ENCODE measurements at regions not wholly inside any gene's neighbourhood (a gene's known extent, or its start where the extent isn't known, plus 50 kb on each side); places are given as distances from the start of the nearest gene placed in this dataset.

GRCh38 chr19:31154021-31154420 is 195.2 kb downstream of the TSHZ3 start:
- no peak for DNase-seq

- DNase-seq = no peak
These were observed 196.3 kb downstream of the TSHZ3 start for GRCh38 chr19:31152906-31153305.

DNA sequence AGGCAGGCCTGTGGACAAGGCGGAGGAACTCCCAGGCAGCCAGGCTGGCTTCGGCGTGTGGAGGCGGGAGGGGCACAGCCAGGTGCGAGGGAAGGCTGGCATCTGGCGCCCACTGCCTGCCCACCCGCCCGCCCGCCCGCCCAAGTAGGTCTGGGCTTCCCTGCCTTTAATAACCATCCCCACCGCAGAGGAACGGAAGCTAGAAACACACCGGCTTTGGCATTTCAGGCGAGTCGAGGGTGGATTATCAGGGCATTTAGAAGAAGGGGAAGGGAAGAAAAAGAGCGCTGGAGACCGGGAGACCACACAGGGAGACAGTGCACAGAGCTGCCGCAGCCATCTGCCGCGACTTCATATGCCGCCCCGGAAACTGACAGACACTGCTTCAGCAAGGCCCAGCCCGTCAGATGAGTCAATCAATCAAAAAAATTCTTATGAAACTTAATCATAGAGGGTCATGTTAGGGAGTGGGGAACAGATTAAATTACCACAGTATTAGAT is 199.7 kb downstream of the TSHZ3 start:
- DNase-seq = no peak

DNA sequence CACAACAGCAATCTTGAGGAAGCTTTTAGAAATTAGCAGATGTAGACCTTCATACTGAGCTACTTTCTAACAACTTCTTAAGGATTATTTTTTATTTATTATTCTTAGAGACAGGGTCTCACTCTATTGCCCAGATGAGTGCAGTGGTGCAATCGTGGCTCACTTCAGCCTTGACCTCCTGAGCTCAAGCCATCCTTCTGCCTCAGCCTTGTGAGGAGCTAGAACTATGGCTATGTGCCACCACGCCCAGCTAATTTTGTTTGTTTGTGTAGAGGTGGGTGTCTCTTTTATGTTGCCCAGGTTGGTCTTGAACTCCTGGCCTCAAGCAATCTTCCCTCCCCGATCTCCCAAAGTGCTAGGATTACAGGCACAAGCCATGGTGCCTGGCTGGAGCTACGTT is 200.6 kb downstream of the TSHZ3 start:
- DNase-seq = no peak

- no peak for DNase-seq
These were observed 202.0 kb downstream of the TSHZ3 start for GRCh38 chr19:31147234-31147633.

DNA sequence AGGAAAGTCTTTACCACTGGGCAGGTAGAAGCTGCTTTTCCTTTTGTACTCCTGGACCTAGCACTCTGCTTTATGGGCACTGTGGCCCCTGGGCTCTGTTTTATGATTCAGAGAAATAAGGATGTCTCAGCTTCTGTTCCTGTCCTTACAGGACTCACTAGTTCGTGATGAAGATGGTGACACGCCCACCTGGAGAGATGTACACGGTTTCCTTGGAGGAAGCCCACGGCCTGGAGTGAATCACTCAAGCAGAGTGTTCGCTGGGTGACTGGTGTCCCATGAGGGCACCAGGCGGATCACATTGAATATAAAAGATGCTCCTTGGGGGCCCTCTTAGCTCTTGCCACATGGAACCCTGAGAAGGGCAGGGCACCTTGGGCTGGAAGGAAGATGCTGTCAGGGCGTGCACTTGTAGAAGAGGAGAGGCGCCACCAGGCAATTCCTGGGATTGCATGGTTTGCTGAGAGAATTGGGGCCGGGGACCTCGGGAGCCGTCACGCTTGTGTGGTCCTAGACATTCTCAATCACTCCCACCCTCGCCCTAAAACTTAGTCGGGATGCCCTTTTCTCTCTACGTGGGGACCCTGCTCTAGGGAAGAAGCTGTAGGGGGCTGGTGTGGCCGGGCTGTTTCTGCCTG is 202.6 kb downstream of the TSHZ3 start:
- DNase-seq = no peak

- no peak for DNase-seq
These were observed 203.2 kb downstream of the TSHZ3 start for GRCh38 chr19:31146015-31146414.

- no peak for DNase-seq
These were observed 204.2 kb downstream of the TSHZ3 start for GRCh38 chr19:31145007-31145406.

GRCh38 chr19:31144075-31144870 is 205.0 kb downstream of the TSHZ3 start:
- DNase-seq = no peak

DNA sequence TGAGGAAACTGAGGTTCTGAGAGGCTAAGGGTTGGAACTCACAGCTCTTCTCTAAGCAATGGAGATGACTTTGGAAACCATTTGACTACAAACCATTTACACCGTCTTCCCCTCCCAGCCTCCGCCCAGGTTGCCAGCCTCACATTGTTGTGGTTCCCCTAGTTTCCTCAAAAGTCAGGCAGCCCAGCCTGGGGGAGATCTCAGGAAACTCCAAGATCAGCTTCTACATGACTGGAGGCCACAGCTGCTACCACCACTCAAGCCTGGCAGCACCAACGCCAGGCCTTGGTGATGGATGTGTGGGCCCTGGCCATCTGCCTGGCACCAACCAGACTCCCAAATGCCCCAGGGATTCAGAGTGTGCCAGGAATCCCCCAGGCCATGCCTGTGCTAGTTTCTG is 207.9 kb downstream of the TSHZ3 start:
- DNase-seq = no peak

DNA sequence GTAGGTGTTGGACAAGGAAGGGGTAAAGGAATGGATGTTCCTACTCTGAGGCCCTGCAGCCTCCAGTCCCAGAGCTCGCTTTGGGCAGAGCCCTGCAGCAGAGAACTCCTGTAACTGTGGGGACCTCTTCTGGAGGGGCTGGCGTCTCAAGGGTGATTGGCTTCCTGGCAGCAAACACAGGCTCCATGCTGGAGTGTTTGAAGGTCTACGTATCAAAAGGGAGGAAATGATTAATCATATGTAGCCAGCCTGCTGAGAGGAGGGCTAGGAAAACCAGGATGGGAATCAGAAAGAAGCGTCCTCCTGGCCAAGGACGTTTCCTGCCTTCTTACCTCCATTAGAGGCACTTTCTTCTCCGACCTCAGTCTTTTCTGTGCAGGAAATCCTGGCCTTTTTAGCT is 208.5 kb downstream of the TSHZ3 start:
- no peak for DNase-seq

DNA sequence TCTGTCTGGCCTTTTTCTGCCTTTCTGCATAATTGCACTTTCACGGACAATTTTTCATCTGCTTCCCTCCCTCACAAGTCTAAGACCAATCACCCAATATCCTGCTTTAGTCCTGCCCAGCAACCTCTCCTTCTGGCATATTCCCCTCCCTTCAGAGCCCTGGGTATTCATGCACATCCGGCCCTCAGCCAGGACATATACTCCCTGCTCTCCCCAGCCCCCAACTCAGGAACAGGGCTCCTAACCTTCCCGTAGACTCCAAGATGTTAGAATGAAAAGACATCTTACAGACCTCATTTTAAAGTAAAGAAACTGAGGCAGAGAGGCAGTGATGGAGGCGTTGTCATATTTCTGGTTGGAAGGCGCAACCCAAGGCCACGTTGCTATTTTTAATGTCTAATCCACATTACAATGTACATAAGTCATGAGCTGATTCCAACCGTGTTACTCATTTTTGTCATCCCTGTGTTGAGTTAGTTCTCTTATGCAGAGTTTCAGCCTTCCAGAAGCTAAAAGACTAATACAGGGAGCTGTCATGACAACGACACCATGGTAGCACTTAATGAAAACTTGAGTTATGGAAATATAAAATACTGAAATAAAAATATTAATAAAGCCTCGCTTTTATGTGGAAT is 209.2 kb downstream of the TSHZ3 start:
- DNase-seq = no peak

DNA sequence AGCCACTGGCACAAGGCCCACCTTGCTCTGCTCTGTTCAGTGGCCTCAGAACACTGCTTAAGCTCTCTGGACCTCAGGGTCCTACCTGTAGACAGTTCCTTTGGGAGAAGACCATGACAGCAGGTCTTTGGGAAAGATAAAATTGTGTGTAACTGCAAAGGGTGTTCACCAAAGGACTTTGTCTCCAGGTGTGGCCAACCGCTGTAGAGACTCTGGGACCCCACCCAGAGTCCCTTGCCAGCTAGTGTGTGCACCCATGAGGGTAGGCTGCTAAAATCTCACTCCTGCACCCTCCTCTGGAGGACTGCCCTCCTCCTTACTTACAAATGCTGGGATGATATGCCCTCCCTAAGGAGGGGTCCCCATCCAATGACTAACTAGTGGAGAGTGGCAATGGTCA is 211.2 kb downstream of the TSHZ3 start:
- DNase-seq = no peak

DNA sequence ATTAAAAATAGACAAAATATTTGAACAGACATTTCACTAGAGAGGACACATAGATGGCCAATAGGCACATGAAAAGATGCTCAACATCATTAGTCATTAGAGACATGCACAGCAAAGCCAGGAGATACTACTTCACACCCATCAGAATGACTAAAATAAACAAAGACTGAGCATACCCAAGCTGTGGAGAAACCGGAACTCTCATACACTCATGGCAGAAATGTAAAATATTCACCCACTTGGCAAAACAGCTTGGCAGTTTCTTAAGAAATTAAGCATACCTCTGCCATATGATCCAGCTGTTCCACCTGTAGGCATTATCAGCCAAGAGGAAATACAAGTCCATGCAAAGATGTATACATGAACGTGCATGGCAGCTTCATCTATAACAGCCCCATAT is 213.4 kb downstream of the TSHZ3 start:
- no peak for DNase-seq

DNA sequence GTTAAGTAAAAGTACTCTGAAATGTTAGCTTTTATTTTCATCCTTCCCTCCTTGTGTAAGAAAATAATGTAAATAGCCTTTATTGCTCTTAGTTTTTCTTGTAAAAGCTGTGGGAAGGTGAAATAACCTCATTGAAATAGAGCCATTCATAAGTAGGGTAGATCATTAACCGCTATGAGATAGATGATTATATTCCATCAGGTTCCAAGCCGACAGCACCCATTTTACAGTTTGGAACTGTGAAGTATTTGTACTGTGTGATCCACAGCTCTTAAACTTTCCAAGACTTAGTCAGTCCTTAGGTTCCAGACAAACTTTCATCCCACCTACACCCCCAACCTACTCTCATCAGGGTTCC is 216.5 kb downstream of the TSHZ3 start:
- DNase-seq = no peak

- DNase-seq = no peak
These were observed 220.9 kb downstream of the TSHZ3 start for GRCh38 chr19:31128291-31128690.

DNA sequence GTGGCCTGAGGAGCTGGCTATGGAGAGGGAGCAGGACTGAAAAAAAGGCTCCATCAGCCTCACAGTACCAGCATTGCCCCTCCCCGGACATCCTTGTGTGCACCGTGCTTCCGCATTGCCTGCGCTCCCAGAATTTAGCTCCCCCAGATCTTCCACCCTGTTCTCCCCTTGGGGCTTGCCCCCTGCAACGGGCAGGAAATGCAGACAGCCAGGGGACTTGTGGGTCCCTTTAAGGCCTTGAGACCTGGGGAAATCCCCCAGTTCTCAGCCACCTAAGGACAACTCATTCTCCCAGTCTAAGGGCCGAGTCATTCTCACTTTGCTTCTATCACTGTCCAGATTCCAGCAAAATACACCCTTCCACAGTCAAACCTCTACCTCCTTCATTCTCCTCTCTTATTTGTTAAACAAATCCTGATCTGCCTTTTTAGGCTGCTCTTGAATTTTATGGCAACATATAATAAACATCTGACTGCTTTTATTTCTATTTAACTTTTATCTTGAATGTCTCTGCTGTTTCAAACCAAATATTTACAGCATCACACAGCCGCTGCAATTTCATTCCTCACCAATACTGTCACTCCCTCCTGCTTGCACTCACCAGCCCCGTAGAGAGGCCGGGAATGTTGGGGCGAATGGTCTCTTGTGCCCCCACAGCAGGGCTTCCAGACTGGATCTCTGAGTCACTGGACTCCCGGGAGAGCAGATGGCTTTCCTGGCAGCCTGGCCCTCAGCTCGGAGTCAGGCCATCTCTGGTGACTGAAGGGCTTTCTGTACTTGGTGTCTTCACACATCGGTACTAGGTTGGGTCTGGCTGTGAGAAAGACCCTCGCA is 221.9 kb downstream of the TSHZ3 start:
- DNase-seq = no peak

- DNase-seq = no peak
These were observed 223.0 kb downstream of the TSHZ3 start for GRCh38 chr19:31126236-31126635.

DNA sequence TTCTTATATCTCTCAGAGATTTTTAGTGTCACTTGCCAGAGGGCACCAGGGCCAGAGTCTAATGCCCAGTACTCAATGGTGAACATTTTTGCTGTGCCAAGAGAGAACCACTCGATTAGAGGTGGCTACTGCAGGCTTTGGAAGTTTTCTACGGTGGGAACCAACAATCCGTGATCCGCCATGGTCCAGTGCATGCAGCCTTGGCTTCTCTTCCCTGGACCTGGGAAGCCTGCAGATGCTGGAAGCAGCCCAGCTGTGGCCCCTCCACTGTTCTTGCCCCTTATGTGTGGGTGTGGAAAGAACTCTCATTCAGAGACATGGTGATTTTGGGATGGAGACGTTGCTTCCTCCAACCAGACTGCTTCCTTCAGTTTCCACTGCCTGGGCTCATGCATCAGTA is 224.2 kb downstream of the TSHZ3 start:
- DNase-seq = no peak

- no peak for DNase-seq
These were observed 227.7 kb downstream of the TSHZ3 start for GRCh38 chr19:31121501-31121900.

DNA sequence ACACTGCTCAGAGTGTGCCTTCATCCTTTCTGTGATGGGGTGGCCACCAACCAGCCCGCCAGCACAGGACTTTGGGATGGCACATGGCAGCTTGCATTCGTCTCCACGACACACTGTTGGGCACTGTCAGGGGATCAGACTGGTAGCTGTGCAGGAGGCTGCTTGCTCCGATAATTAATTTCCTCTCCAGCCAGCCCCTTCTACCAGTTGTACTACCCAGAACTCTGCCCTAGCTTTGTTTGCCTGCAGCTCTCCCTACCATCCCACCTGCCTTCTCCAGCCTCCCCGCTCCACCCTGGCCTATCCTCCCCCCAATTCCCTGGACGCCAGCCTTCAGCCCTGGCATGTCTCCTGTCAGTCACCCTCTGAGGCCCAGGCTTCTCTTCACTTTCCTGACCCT is 228.3 kb downstream of the TSHZ3 start:
- no peak for DNase-seq

- no peak for DNase-seq
These were observed 229.1 kb downstream of the TSHZ3 start for GRCh38 chr19:31119951-31120690.

GRCh38 chr19:31118986-31119385 is 230.2 kb downstream of the TSHZ3 start:
- DNase-seq = no peak

Data from NCI-H2029 (cell line).